ENCODE measurements at regions not wholly inside any gene's neighbourhood (a gene's known extent, or its start where the extent isn't known, plus 50 kb on each side); places are given as distances from the start of the nearest gene placed in this dataset.

- peak; percentile 41 for DNase-seq
- no peaks in the 10 kb centered on the region for H3K9me3 ChIP-seq (replicated peaks; ENCODE audit: control insufficient read depth, low read depth, low read length)
Measured at GRCh38 chr1:14300991-14301703, 297.3 kb upstream of the KAZN start.

DNA sequence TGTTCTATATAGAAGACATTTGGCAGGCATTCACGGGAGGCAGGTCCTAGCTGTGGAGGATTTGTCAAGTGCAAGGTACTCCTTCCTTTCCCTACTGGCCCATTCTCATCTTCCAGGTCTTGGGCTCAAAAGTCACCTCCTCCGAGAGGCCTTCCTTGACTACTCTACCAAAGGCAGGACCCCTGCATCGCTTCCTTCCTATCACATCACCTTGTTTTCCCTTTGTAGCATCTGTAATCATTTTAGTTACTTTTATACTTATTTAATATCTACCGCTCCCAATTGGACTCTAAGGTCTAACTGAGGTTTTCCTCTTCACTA lies 296.8 kb upstream of the KAZN start:
- DNase-seq, result no peak
- Histone ChIP-seq H3K27me3 (ENCODE audit: control insufficient read depth, insufficient read depth, low read length) (no peaks in the 10 kb centered on the region), H3K4me3 (ENCODE audit: low read length) (no peak overlapping the region), H3K36me3 (ENCODE audit: control insufficient read depth, insufficient read depth, low read length) (no peaks in the 10 kb centered on the region), H3K27ac (ENCODE audit: low read length) (no peak overlapping the region), H3K4me1 (ENCODE audit: control insufficient read depth, insufficient read depth, low read length) (peaks cover 8% of the 10 kb centered on the region), H3K9me3 (replicated peaks; ENCODE audit: control insufficient read depth, low read depth, low read length) (no peaks in the 10 kb centered on the region)
- 100% methylated on average over 1 of the region's 4 CpGs for WGBS (ENCODE audit: insufficient coverage)

More at GRCh38 chr1:14300991-14301703, 297.3 kb upstream of the KAZN start:
- H3K4me1 ChIP-seq (ENCODE audit: control insufficient read depth, insufficient read depth, low read length), result peaks cover 8% of the 10 kb centered on the region
- no peaks in the 10 kb centered on the region for H3K36me3 ChIP-seq (ENCODE audit: control insufficient read depth, insufficient read depth, low read length)
- 75% methylated on average over 8 of the region's 9 CpGs for WGBS (ENCODE audit: insufficient coverage)
- no peak overlapping the region for H3K4me3 ChIP-seq (ENCODE audit: low read length)
- no peaks in the 10 kb centered on the region for H3K27me3 ChIP-seq (ENCODE audit: control insufficient read depth, insufficient read depth, low read length)
- H3K27ac ChIP-seq (ENCODE audit: low read length), result no peak overlapping the region

- peaks cover 8% of the 10 kb centered on the region for H3K4me1 ChIP-seq (ENCODE audit: control insufficient read depth, insufficient read depth, low read length)
- no peak for DNase-seq
- no peak overlapping the region for H3K4me3 ChIP-seq (ENCODE audit: low read length)
- H3K27me3 ChIP-seq (ENCODE audit: control insufficient read depth, insufficient read depth, low read length), result no peaks in the 10 kb centered on the region
- WGBS (ENCODE audit: insufficient coverage), result no CpG with 5 or more reads among the region's 3 CpGs
- H3K27ac ChIP-seq (ENCODE audit: low read length), result no peak overlapping the region
- no peaks in the 10 kb centered on the region for H3K9me3 ChIP-seq (replicated peaks; ENCODE audit: control insufficient read depth, low read depth, low read length)
- no peaks in the 10 kb centered on the region for H3K36me3 ChIP-seq (ENCODE audit: control insufficient read depth, insufficient read depth, low read length)
Measured at GRCh38 chr1:14302025-14302424, 296.5 kb upstream of the KAZN start.

DNA sequence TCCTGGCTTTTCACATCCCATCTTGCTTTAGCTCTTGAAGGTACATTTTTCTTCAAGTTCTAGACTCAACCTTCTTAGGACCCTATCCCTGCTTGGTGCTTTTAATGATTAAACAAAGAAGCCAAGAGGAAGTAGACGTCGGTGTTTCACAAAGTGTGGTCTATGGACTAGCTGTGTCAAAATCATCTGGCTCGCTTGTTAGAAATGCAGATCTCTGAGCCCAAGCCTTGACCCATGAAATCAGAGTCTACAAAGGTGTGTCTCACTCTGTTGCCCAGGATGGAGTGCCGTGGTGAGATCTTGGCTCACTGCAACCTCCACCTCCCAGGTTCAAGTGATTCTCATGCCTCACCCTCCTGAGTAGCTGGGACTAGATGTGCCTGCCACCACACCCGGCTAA lies 295.5 kb upstream of the KAZN start:
- H3K27ac ChIP-seq (ENCODE audit: low read length), result no peak overlapping the region
- no peaks in the 10 kb centered on the region for H3K36me3 ChIP-seq (ENCODE audit: control insufficient read depth, insufficient read depth, low read length)
- no peaks in the 10 kb centered on the region for H3K9me3 ChIP-seq (replicated peaks; ENCODE audit: control insufficient read depth, low read depth, low read length)
- WGBS (ENCODE audit: insufficient coverage), result 94% methylated on average over 5 of the region's 5 CpGs
- DNase-seq, result no peak
- H3K4me3 ChIP-seq (ENCODE audit: low read length), result no peak overlapping the region
- H3K27me3 ChIP-seq (ENCODE audit: control insufficient read depth, insufficient read depth, low read length), result no peaks in the 10 kb centered on the region
- peaks cover 8% of the 10 kb centered on the region for H3K4me1 ChIP-seq (ENCODE audit: control insufficient read depth, insufficient read depth, low read length)

- no peak overlapping the region for H3K4me3 ChIP-seq (ENCODE audit: low read length)
- no peaks in the 10 kb centered on the region for H3K27me3 ChIP-seq (ENCODE audit: control insufficient read depth, insufficient read depth, low read length)
- DNase-seq, result peak; percentile 94
- WGBS (ENCODE audit: insufficient coverage), result 0% methylated on average over 1 of the region's 7 CpGs
- peaks cover 8% of the 10 kb centered on the region for H3K4me1 ChIP-seq (ENCODE audit: control insufficient read depth, insufficient read depth, low read length)
- peak overlapping the region; percentile 63 for H3K27ac ChIP-seq (ENCODE audit: low read length)
- no peaks in the 10 kb centered on the region for H3K9me3 ChIP-seq (replicated peaks; ENCODE audit: control insufficient read depth, low read depth, low read length)
- H3K36me3 ChIP-seq (ENCODE audit: control insufficient read depth, insufficient read depth, low read length), result no peaks in the 10 kb centered on the region
Measured at GRCh38 chr1:14304381-14304865, 294.1 kb upstream of the KAZN start.

DNA sequence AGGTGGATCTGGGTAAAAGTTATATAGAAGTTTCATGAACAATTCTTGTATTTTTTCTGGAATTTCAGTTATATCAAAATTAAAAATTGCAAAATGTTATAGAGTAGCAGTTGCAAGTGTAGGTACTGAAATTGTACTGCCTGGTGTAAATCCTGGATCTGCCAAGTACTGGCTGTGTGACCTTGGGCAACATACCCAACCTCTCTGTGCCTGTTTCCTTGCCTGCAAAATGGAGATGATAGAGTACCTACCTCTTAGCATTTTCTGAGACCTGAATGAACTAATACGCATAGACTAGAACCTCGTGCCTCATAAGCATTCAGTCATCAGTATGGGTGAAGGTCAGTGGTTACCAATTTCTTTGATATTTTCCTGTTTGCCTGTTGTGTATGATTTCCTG lies 290.0 kb upstream of the KAZN start:
- no peaks in the 10 kb centered on the region for H3K27me3 ChIP-seq (ENCODE audit: control insufficient read depth, insufficient read depth, low read length)
- no peak overlapping the region for H3K4me3 ChIP-seq (ENCODE audit: low read length)
- H3K9me3 ChIP-seq (replicated peaks; ENCODE audit: control insufficient read depth, low read depth, low read length), result no peaks in the 10 kb centered on the region
- H3K27ac ChIP-seq (ENCODE audit: low read length), result no peak overlapping the region
- 100% methylated on average over 2 of the region's 2 CpGs for WGBS (ENCODE audit: insufficient coverage)
- no peaks in the 10 kb centered on the region for H3K36me3 ChIP-seq (ENCODE audit: control insufficient read depth, insufficient read depth, low read length)
- no peaks in the 10 kb centered on the region for H3K4me1 ChIP-seq (ENCODE audit: control insufficient read depth, insufficient read depth, low read length)
- DNase-seq, result no peak

- H3K27me3 ChIP-seq (ENCODE audit: control insufficient read depth, insufficient read depth, low read length), result no peaks in the 10 kb centered on the region
- no peaks in the 10 kb centered on the region for H3K36me3 ChIP-seq (ENCODE audit: control insufficient read depth, insufficient read depth, low read length)
- H3K9me3 ChIP-seq (replicated peaks; ENCODE audit: control insufficient read depth, low read depth, low read length), result no peaks in the 10 kb centered on the region
- no peak overlapping the region for H3K4me3 ChIP-seq (ENCODE audit: low read length)
- WGBS (ENCODE audit: insufficient coverage), result 73% methylated on average over 2 of the region's 3 CpGs
- H3K27ac ChIP-seq (ENCODE audit: low read length), result no peak overlapping the region
- H3K4me1 ChIP-seq (ENCODE audit: control insufficient read depth, insufficient read depth, low read length), result no peaks in the 10 kb centered on the region
- DNase-seq, result peak; percentile 35
Measured at GRCh38 chr1:14309984-14310383, 288.5 kb upstream of the KAZN start.

DNA sequence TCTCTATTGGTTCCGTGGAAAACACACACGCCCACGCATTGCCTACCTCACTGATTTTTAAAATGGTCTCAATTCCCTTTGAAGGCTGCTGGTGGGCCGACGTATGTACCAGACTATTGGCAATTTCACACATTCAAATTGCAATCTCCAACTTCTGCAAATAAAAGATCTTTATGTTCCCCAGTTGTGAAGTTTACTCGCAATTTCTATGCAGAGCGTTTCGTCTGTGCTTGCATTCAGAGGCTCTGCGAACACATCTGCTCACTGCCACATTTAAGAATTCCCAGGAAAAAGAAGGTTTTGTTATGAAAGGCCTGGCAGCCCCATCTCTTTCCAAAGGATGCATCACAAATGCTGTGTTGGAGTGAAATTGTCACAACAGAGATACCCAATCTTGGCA lies 288.0 kb upstream of the KAZN start:
- H3K4me3 ChIP-seq (ENCODE audit: low read length), result no peak overlapping the region
- 79% methylated on average over 3 of the region's 9 CpGs for WGBS (ENCODE audit: insufficient coverage)
- no peaks in the 10 kb centered on the region for H3K27me3 ChIP-seq (ENCODE audit: control insufficient read depth, insufficient read depth, low read length)
- H3K4me1 ChIP-seq (ENCODE audit: control insufficient read depth, insufficient read depth, low read length), result no peaks in the 10 kb centered on the region
- no peak overlapping the region for H3K27ac ChIP-seq (ENCODE audit: low read length)
- H3K36me3 ChIP-seq (ENCODE audit: control insufficient read depth, insufficient read depth, low read length), result no peaks in the 10 kb centered on the region
- no peaks in the 10 kb centered on the region for H3K9me3 ChIP-seq (replicated peaks; ENCODE audit: control insufficient read depth, low read depth, low read length)
- DNase-seq, result no peak

- H3K36me3 ChIP-seq (ENCODE audit: control insufficient read depth, insufficient read depth, low read length), result no peaks in the 10 kb centered on the region
Measured at GRCh38 chr1:14313731-14314431, 284.6 kb upstream of the KAZN start.

DNA sequence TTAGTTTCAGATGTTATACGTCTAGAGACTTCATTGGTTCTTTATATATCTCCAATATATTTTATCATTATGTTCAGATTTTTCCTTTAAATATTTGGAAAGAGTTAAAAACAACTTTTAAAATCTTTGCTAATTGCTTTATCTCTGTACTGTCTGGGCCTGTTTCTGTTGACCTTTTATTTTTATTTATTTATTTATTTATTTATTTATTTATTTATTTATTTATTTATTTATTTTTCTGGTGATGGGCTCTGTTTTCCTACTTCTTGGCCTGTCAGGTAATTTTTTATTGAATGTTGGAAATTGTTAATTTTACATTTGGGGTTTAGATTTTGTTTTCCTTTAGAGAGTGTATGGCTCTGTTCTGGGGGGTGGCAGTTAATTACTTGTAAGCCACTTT lies 279.7 kb upstream of the KAZN start:
- no peak for DNase-seq
- WGBS (ENCODE audit: insufficient coverage), result no CpG with 5 or more reads among the region's 1 CpG
- Histone ChIP-seq H3K27ac (ENCODE audit: low read length) (no peak overlapping the region), H3K9me3 (replicated peaks; ENCODE audit: control insufficient read depth, low read depth, low read length) (no peaks in the 10 kb centered on the region), H3K27me3 (ENCODE audit: control insufficient read depth, insufficient read depth, low read length) (no peaks in the 10 kb centered on the region), H3K4me1 (ENCODE audit: control insufficient read depth, insufficient read depth, low read length) (no peaks in the 10 kb centered on the region), H3K36me3 (ENCODE audit: control insufficient read depth, insufficient read depth, low read length) (no peaks in the 10 kb centered on the region), H3K4me3 (ENCODE audit: low read length) (no peak overlapping the region)

More at GRCh38 chr1:14313731-14314431, 284.6 kb upstream of the KAZN start:
- Histone ChIP-seq H3K27ac (ENCODE audit: low read length) (no peak overlapping the region), H3K4me3 (ENCODE audit: low read length) (no peak overlapping the region), H3K4me1 (ENCODE audit: control insufficient read depth, insufficient read depth, low read length) (no peaks in the 10 kb centered on the region), H3K27me3 (ENCODE audit: control insufficient read depth, insufficient read depth, low read length) (no peaks in the 10 kb centered on the region), H3K9me3 (replicated peaks; ENCODE audit: control insufficient read depth, low read depth, low read length) (no peaks in the 10 kb centered on the region)
- no CpG with 5 or more reads among the region's 1 CpG for WGBS (ENCODE audit: insufficient coverage)
- no peak for DNase-seq

Data from muscle of leg (tissue), 3 donors.